NCI-H2081 (cell line): ENCODE measurements at regions not wholly inside any gene's neighbourhood (a gene's known extent, or its start where the extent isn't known, plus 50 kb on each side); places are given as distances from the start of the nearest gene placed in this dataset.
"Not testable (repeated sequence)": the region's sequence is repeated elsewhere in the genome, so short reads cannot be mapped to it uniquely, and the experiment has no call there.

Experiments used
- DNase-seq, 2 experiments: peaks; one replicate each; lab custom pipeline; 2025; lab: John Stamatoyannopoulos, UW

GRCh38 chr1:67588178-67588855, 96.7 kb upstream of the GADD45A start:
- DNase-seq, result peak in 1 of 2 experiments; percentile 37

GRCh38 chr1:67589519-67590233, 95.3 kb upstream of the GADD45A start:
- DNase-seq, result no peak

GRCh38 chr1:67590329-67590728, 94.7 kb upstream of the GADD45A start:
- DNase-seq, result no peak

- no peak for DNase-seq
Observed at GRCh38 chr1:67594764-67595163, 90.2 kb upstream of the GADD45A start.

GRCh38 chr1:67596674-67597073, 88.3 kb upstream of the GADD45A start:
- no peak for DNase-seq

- peak; percentile 56 to 89 for DNase-seq
Observed at GRCh38 chr1:67597336-67597735, 87.7 kb upstream of the GADD45A start.

- no peak for DNase-seq
Observed at GRCh38 chr1:67599085-67599484, 85.9 kb upstream of the GADD45A start.

GRCh38 chr1:67601539-67601938, 83.5 kb upstream of the GADD45A start:
- no peak for DNase-seq

GRCh38 chr1:67601955-67602354, 83.0 kb upstream of the GADD45A start:
- DNase-seq, result no peak

GRCh38 chr1:67604778-67605177, 80.2 kb upstream of the GADD45A start:
- no peak for DNase-seq

GRCh38 chr1:67605209-67605780, 79.7 kb upstream of the GADD45A start:
- DNase-seq, result no peak

GRCh38 chr1:67607286-67607685, 77.7 kb upstream of the GADD45A start:
- DNase-seq, result no peak

- no peak for DNase-seq
Observed at GRCh38 chr1:67607699-67608098, 77.3 kb upstream of the GADD45A start.

GRCh38 chr1:67608661-67609576, 76.1 kb upstream of the GADD45A start:
- DNase-seq, result no peak

GRCh38 chr1:67609577-67610341, 75.2 kb upstream of the GADD45A start:
- DNase-seq, result no peak

- no peak for DNase-seq
Observed at GRCh38 chr1:67610450-67610849, 74.6 kb upstream of the GADD45A start.

GRCh38 chr1:67611846-67612245, 73.2 kb upstream of the GADD45A start:
- DNase-seq, result no peak

- DNase-seq, result no peak
Observed at GRCh38 chr1:67612788-67613241, 72.2 kb upstream of the GADD45A start.

- not testable (repeated sequence) for DNase-seq
Observed at GRCh38 chr1:67613479-67613878, 71.5 kb upstream of the GADD45A start.

- no peak for DNase-seq
Observed at GRCh38 chr1:67614511-67614934, 70.5 kb upstream of the GADD45A start.

- no peak for DNase-seq
Observed at GRCh38 chr1:67615886-67616285, 69.1 kb upstream of the GADD45A start.
